GM12878 (cell line): ENCODE measurements at regions not wholly inside any gene's neighbourhood (a gene's known extent, or its start where the extent isn't known, plus 50 kb on each side); places are given as distances from the start of the nearest gene placed in this dataset.

ENCODE experiments used
- ATAC-seq: fragments of 200-7000 bp; cut with Tn5 transposase; 3 replicates; pipeline ENCODE4 v1.9.1; 2020; ENCODE audit warnings: mild to moderate bottlenecking, moderate library complexity
- BruUV-seq: library from RNA; stranded (reverse); fragments of 400-500 nt; replicated peaks from 2 replicates; lab custom pipeline; 2021; lab: Mats Ljungman, UMichigan
- CTCF ChIA-PET: fragments of 300-600 bp; sonication (Branson Sonifier 250); formaldehyde crosslinking; extraction: SDS; loops from one replicate; lab custom pipeline; 2021; ENCODE audit warnings: inconsistent platforms; lab: Yijun Ruan, JAX
- POLR2A ChIA-PET: fragments of 350-600 bp; formaldehyde crosslinking; extraction: SDS; loops from one replicate; lab custom pipeline; 2021; ENCODE audit warnings: inconsistent platforms; lab: Charles Lee
- RAD21 ChIA-PET: fragments of 300-600 bp; sonication (Branson Sonifier 250); formaldehyde crosslinking; loops from one replicate; lab custom pipeline; 2023; ENCODE audit warnings: antibody characterized with exemption; ENCODE audit not compliant: unreplicated experiment; lab: Charles Lee
- SMC1A ChIA-PET: fragments of 300-600 bp; sonication (Branson Sonifier 250); formaldehyde crosslinking; loops from one replicate; lab custom pipeline; 2023; ENCODE audit not compliant: unreplicated experiment, uncharacterized antibody; lab: Charles Lee
- DNase-seq: peaks from one replicate; pipeline ENCODE4 v3.0.0-alpha.2; 2011; ENCODE audit warnings: low read depth, low spot score
- FAIRE-seq: peaks from 3 replicates; lab custom pipeline; 2011; peaks lifted over from hg19 to GRCh38; lab: Jason Lieb, UNC
- H2AFZ ChIP-seq: 2 replicates; pipeline ENCODE4 v1.6.0; 2011; ENCODE audit warnings: low read depth, low read length, control low read depth; ENCODE audit not compliant: control insufficient read depth
- H3K27ac ChIP-seq: 2 replicates; pipeline ENCODE4 v1.5.1; 2011; ENCODE audit warnings: control low read depth; ENCODE audit not compliant: control insufficient read depth, insufficient read depth
- H3K27me3 ChIP-seq, 2 experiments: replicated peaks in 1 of 2; 2 replicates each; pipeline versions ENCODE4 v1.6.0 to v1.6.1; 2011; ENCODE audit warnings: low read length in 1 of 2; ENCODE audit not compliant: control insufficient read depth in 2 of 2, insufficient read depth in 2 of 2
- H3K36me3 ChIP-seq, 2 experiments: 2 replicates each; pipeline ENCODE4 v1.5.1; 2011; ENCODE audit warnings: low read length in 1 of 2; ENCODE audit not compliant: control insufficient read depth in 2 of 2, insufficient read depth in 2 of 2
- H3K4me1 ChIP-seq: 2 replicates; pipeline ENCODE4 v1.6.1; 2011; ENCODE audit warnings: mild to moderate bottlenecking, low read length, moderate library complexity, mixed read lengths; ENCODE audit not compliant: control insufficient read depth, insufficient read depth
- H3K4me2 ChIP-seq: 2 replicates; pipeline ENCODE4 v1.6.0; 2011; ENCODE audit warnings: control low read depth; ENCODE audit not compliant: control insufficient read depth, insufficient read depth
- H3K4me3 ChIP-seq: fragments of 200-600 bp; sonication (generic); 2 replicates; pipeline ENCODE4 v1.5.1; 2016
- H3K79me2 ChIP-seq: 2 replicates; pipeline ENCODE4 v1.6.0; 2011; ENCODE audit warnings: low read length; ENCODE audit not compliant: control insufficient read depth, insufficient read depth
- H3K9ac ChIP-seq: 2 replicates; pipeline ENCODE4 v1.8.0; 2011; ENCODE audit warnings: low read length, control low read depth, mixed read lengths; ENCODE audit not compliant: control insufficient read depth, insufficient read depth
- H3K9me3 ChIP-seq: replicated peaks from 3 replicates; pipeline ENCODE4 v1.5.1; 2011; ENCODE audit warnings: mild to moderate bottlenecking, low read length; ENCODE audit not compliant: control insufficient read depth, insufficient read depth
- H4K20me1 ChIP-seq: 2 replicates; pipeline ENCODE4 v1.6.0; 2011; ENCODE audit not compliant: control insufficient read depth, insufficient read depth
- BMI1 ChIP-seq: fragments of 450-650 bp; IDR thresholded peaks from 2 replicates; pipeline ENCODE4 v1.6.1; 2016; ENCODE audit warnings: mild to moderate bottlenecking, moderate library complexity, borderline replicate concordance
- EED ChIP-seq: sonication (generic); IDR thresholded peaks from 2 replicates; pipeline ENCODE4 v1.6.1; 2016; ENCODE audit warnings: antibody characterized with exemption, low read depth
- NR2C2 ChIP-seq: IDR thresholded peaks from 2 replicates; pipeline ENCODE4 v1.6.1; 2011; ENCODE audit warnings: borderline replicate concordance, low read depth; ENCODE audit not compliant: control insufficient read depth, insufficient read length
- POU2F2 ChIP-seq: IDR thresholded peaks from 3 replicates; pipeline ENCODE4 v1.6.1; 2011; ENCODE audit warnings: low read depth, mild to moderate bottlenecking, low read length, borderline replicate concordance
- in situ Hi-C: fragments of 300-500 bp; cut with MboI; formaldehyde crosslinking; loops from 9 replicates; pipeline ENCODE4 v1.14.3; 2018; ENCODE audit warnings: mixed read lengths
- intact Hi-C: fragments of 100-400 bp; cut with micrococcal nuclease; formaldehyde crosslinking; loops from one replicate; pipeline ENCODE4 v1.14.2; 2022; ENCODE audit not compliant: unreplicated experiment
- TF ChIP-seq, protein P1 (sequence below): fragments of 450-650 bp; IDR thresholded peaks from 2 replicates; pipeline ENCODE4 v1.6.1; 2018; ENCODE audit warnings: mild to moderate bottlenecking, low read depth, moderate library complexity; ENCODE audit not compliant: partially characterized antibody

DNA sequence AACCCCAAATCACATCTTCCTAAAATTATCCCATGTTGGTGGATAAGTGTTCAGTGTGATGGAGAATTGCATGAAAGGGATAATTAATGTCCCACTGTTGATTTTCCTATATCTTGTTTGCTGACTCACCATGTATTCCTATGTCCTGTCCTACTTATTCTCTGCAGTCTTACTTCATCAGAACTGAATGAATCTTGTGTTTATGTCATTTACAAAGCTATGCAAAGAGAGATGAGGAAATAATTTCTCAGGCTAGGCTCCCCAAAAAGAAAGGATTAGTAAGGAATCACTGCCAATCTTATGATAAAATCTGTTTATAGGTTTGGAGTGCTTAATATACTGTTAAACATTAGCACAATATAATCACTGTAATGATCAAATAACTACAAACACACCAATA, 360.8 kb downstream of the CRPPA start:
- H3K4me2 ChIP-seq: no peak overlapping the region
- RAD21 ChIA-PET: no interaction called here
- H3K79me2 ChIP-seq: no peaks in the 10 kb centered on the region
- H3K27ac ChIP-seq: no peak overlapping the region
- no peaks in the 10 kb centered on the region for H4K20me1 ChIP-seq
- H3K9ac ChIP-seq: no peak overlapping the region
- SMC1A ChIA-PET: no interaction called here
- no peaks in the 10 kb centered on the region for H3K27me3 ChIP-seq
- no peaks in the 10 kb centered on the region for H3K36me3 ChIP-seq
- BruUV-seq: no TSS peak
- no peak overlapping the region for H2AFZ ChIP-seq
- in situ Hi-C loops: loop anchor here (25.0 kb wide), 1 partner anchor 1348 kb away; no protein-coding TSS in a partner anchor
- POLR2A ChIA-PET: no interaction called here
- H3K4me3 ChIP-seq: no peak overlapping the region
- DNase-seq (no peak), FAIRE-seq (no peak), ATAC-seq (no peak)
- CTCF ChIA-PET: interaction anchor here (0.9 kb wide), 1 partner anchor 11 kb away, joined by 3 read pairs; no protein-coding TSS in a partner anchor
- TF ChIP-seq POU2F2: no peak
- no peak for TF ChIP-seq EED
- TF ChIP-seq, protein P1, sequence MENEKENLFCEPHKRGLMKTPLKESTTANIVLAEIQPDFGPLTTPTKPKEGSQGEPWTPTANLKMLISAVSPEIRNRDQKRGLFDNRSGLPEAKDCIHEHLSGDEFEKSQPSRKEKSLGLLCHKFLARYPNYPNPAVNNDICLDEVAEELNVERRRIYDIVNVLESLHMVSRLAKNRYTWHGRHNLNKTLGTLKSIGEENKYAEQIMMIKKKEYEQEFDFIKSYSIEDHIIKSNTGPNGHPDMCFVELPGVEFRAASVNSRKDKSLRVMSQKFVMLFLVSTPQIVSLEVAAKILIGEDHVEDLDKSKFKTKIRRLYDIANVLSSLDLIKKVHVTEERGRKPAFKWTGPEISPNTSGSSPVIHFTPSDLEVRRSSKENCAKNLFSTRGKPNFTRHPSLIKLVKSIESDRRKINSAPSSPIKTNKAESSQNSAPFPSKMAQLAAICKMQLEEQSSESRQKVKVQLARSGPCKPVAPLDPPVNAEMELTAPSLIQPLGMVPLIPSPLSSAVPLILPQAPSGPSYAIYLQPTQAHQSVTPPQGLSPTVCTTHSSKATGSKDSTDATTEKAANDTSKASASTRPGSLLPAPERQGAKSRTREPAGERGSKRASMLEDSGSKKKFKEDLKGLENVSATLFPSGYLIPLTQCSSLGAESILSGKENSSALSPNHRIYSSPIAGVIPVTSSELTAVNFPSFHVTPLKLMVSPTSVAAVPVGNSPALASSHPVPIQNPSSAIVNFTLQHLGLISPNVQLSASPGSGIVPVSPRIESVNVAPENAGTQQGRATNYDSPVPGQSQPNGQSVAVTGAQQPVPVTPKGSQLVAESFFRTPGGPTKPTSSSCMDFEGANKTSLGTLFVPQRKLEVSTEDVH: no peak
- TF ChIP-seq NR2C2: no peak
- no peak for TF ChIP-seq BMI1
- H3K9me3 ChIP-seq: no peaks in the 10 kb centered on the region
- intact Hi-C loops: no loop called here
- no peaks in the 10 kb centered on the region for H3K4me1 ChIP-seq
